KMS-11 (cell line): ENCODE measurements at regions not wholly inside any gene's neighbourhood (a gene's known extent, or its start where the extent isn't known, plus 50 kb on each side); places are given as distances from the start of the nearest gene placed in this dataset.

Experiments used
- H2AFZ ChIP-seq: fragments of 200-600 bp; sonication (generic); 2 replicates; pipeline ENCODE4 v1.6.1; 2016; ENCODE audit warnings: antibody characterized with exemption, mixed run types, low read depth
- H3K27ac ChIP-seq: fragments of 200-600 bp; sonication (generic); 2 replicates; pipeline ENCODE4 v1.6.1; 2016; ENCODE audit warnings: mild to moderate bottlenecking, mixed run types
- H3K27me3 ChIP-seq: fragments of 200-600 bp; sonication (generic); 2 replicates; pipeline ENCODE4 v1.6.1; 2017; ENCODE audit warnings: mild to moderate bottlenecking, low read depth, mixed run types, moderate library complexity; ENCODE audit not compliant: insufficient read depth
- H3K36me3 ChIP-seq: fragments of 200-600 bp; sonication (generic); 2 replicates; pipeline ENCODE4 v1.6.1; 2017; ENCODE audit warnings: mild to moderate bottlenecking, mixed run types; ENCODE audit not compliant: insufficient read depth
- H3K4me1 ChIP-seq: fragments of 200-600 bp; sonication (generic); 2 replicates; pipeline ENCODE4 v1.6.1; 2016; ENCODE audit warnings: mild to moderate bottlenecking, low read depth, mixed run types; ENCODE audit not compliant: poor library complexity, severe bottlenecking
- H3K4me2 ChIP-seq: fragments of 200-600 bp; sonication (generic); 2 replicates; pipeline ENCODE4 v1.7.0; 2016; ENCODE audit warnings: mild to moderate bottlenecking, mixed run types
- H3K4me3 ChIP-seq: fragments of 200-600 bp; sonication (generic); IDR thresholded peaks from 2 replicates; pipeline ENCODE4 v1.6.1; 2017; ENCODE audit warnings: low read depth, low read length, mixed read lengths; ENCODE audit not compliant: insufficient read depth
- H3K79me2 ChIP-seq: fragments of 200-600 bp; sonication (generic); 2 replicates; pipeline ENCODE4 v1.6.1; 2016; ENCODE audit warnings: low read depth, mixed run types; ENCODE audit not compliant: insufficient read depth
- H3K9ac ChIP-seq: fragments of 200-600 bp; sonication (generic); 2 replicates; pipeline ENCODE4 v1.6.1; 2016; ENCODE audit warnings: mild to moderate bottlenecking, mixed run types
- H4K20me1 ChIP-seq: fragments of 200-600 bp; sonication (generic); 2 replicates; pipeline ENCODE4 v1.6.1; 2016; ENCODE audit warnings: mild to moderate bottlenecking, mixed run types; ENCODE audit not compliant: insufficient read depth
- TF ChIP-seq, protein P1 (sequence below): fragments of 200-600 bp; sonication (generic); conservative IDR thresholded peaks from 2 replicates; pipeline ENCODE4 v1.6.1; 2017; ENCODE audit warnings: low read depth, mild to moderate bottlenecking, antibody characterized with exemption, low read length, moderate library complexity, mixed read lengths

DNA sequence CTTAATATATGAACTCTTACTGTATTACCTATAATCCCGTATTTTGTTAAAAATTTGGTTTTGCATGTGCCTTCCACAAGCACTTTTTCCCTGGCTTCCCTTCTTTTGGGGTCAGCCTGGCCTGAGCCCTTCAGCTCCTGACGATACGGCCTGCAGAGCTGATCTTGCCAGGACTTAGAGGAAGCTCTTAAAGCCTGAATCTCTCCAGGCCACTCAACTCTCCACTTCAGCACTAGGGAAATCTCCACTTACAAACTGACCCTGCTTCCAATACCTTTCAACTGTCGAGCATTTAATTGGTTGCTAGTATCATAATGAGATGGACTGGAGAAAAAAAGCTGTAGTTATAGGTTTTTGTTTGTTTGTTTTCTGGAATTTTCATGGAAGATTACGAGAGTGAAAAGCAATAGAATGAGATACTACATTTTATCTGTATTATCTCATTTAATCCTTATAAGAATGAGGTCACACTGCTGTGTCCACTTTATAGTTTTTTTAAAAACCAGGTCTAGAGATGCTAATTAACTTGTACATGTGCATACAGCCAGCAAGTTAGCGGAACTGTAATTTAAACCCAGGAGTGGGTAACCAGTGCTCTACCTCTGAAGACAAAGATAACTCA lies 54.8 kb downstream of the ZBTB38 start:
- H3K4me2 ChIP-seq, result no peak overlapping the region
- H3K79me2 ChIP-seq, result peaks cover 100% of the 10 kb centered on the region
- peaks cover 42% of the 10 kb centered on the region for H4K20me1 ChIP-seq
- no peak overlapping the region for H3K9ac ChIP-seq
- H3K36me3 ChIP-seq, result peaks cover 37% of the 10 kb centered on the region; the same call in 1 of the 2 replicates
- no peak overlapping the region for H3K4me3 ChIP-seq
- no peak overlapping the region; the same call in 1 of the 2 replicates for H3K27ac ChIP-seq
- peaks cover 96% of the 10 kb centered on the region for H3K4me1 ChIP-seq
- H3K27me3 ChIP-seq, result no peaks in the 10 kb centered on the region
- no peak overlapping the region for H2AFZ ChIP-seq
- TF ChIP-seq, protein P1, sequence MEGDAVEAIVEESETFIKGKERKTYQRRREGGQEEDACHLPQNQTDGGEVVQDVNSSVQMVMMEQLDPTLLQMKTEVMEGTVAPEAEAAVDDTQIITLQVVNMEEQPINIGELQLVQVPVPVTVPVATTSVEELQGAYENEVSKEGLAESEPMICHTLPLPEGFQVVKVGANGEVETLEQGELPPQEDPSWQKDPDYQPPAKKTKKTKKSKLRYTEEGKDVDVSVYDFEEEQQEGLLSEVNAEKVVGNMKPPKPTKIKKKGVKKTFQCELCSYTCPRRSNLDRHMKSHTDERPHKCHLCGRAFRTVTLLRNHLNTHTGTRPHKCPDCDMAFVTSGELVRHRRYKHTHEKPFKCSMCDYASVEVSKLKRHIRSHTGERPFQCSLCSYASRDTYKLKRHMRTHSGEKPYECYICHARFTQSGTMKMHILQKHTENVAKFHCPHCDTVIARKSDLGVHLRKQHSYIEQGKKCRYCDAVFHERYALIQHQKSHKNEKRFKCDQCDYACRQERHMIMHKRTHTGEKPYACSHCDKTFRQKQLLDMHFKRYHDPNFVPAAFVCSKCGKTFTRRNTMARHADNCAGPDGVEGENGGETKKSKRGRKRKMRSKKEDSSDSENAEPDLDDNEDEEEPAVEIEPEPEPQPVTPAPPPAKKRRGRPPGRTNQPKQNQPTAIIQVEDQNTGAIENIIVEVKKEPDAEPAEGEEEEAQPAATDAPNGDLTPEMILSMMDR, result no peak

DNA sequence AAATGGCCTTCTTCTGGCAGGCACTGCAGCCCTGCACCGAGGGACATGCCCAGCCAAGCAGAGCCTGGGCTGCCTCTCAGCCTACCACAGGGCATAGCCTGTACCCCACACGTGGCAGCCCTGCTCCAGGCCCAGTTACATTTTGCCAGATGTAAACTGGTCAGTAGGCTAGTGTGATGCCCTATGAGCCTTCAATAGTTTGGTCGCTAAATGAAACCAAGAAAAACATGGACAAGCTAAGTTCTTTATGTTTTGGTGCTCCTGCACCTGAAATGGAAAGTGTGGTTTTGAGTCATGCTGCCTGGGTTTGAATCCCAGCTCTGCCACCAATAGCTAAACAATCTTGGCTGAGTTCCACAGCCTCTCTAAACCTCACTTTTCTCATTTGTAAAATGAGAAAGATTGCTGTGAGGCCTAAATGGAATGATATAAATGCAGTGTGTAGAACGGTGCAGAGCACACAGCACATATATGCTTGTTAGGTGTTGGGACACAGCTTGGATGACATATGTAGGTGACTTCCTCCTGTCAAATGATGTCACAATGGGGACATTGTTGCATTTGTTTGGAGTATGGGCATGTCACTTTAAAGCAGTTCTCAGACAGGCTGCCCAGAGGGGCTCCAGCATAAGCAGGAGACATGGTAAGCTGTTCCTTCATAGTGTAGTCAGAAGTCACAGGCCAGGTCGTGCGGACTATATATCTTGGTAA lies 57.4 kb downstream of the ZBTB38 start:
- peaks cover 81% of the 10 kb centered on the region for H3K4me1 ChIP-seq
- H3K4me3 ChIP-seq, result no peak overlapping the region
- TF ChIP-seq, protein P1, result no peak
- H3K36me3 ChIP-seq, result peaks cover 36% of the 10 kb centered on the region; the same call in 1 of the 2 replicates
- H4K20me1 ChIP-seq, result peaks cover 49% of the 10 kb centered on the region
- peaks cover 100% of the 10 kb centered on the region for H3K79me2 ChIP-seq
- no peak overlapping the region for H3K9ac ChIP-seq
- H3K27me3 ChIP-seq, result no peaks in the 10 kb centered on the region
- H3K27ac ChIP-seq, result peak overlapping the region; percentile 12; the same call in 1 of the 2 replicates
- H2AFZ ChIP-seq, result no peak overlapping the region
- peak overlapping the region; percentile 14; the same call in 1 of the 2 replicates for H3K4me2 ChIP-seq

DNA sequence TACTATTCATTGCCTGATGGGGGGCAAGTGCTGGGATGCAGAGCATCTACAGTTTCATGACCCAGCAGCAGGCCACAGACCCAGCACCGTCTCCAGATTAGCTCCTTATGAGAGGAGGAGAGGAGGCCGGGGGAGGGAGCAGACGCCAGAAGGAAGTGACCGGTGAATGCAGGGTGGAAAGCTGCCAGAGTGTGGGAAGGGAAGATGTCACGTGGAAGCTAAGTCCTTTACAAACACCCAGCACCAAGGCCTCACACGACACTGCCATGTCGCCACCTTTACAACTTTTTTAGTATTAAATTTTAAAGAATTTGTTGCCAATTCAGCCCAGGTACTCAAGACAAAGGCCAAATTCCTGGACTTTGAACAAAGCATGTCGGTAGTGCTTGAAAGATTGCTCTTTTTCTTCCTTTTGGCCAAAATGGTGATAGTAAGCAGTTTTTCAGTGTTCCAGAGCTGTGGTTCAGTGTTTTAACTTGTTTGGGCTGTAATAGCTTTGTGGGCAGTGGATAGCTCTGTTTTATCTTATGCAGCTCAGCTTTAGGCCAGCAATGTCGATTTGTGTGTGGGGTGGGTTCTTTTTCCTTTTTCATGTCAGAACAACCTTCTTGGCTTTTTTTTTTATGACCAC lies 58.2 kb downstream of the ZBTB38 start:
- H3K79me2 ChIP-seq, result peaks cover 98% of the 10 kb centered on the region
- no peaks in the 10 kb centered on the region for H3K27me3 ChIP-seq
- H3K9ac ChIP-seq, result no peak overlapping the region
- no peak overlapping the region for H2AFZ ChIP-seq
- peaks cover 74% of the 10 kb centered on the region for H3K4me1 ChIP-seq
- H3K36me3 ChIP-seq, result peaks cover 36% of the 10 kb centered on the region; the same call in 1 of the 2 replicates
- H4K20me1 ChIP-seq, result peaks cover 45% of the 10 kb centered on the region
- no peak overlapping the region; the same call in 1 of the 2 replicates for H3K27ac ChIP-seq
- TF ChIP-seq, protein P1, result no peak
- no peak overlapping the region for H3K4me3 ChIP-seq
- H3K4me2 ChIP-seq, result no peak overlapping the region

DNA sequence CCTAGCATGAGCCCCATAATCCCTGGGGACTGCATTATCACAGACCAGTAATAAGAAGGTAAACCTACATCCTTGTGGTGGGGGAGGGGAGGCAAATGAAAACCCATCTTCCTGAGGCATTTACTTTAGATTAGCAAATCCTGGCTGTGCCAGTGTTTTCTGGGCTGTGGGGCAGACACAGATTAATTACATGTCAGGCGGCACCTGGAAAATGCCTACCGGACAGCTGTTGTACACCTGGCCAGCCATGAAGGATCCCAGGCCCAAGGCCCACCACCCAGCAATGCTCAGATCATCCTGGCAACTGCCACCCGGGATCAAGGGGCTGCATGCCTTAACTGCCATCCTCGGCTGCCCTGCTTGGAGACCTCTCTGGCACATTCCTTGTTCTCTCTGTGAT lies 59.1 kb upstream of the RASA2 start:
- no peak overlapping the region for H3K4me3 ChIP-seq
- H3K27me3 ChIP-seq, result no peaks in the 10 kb centered on the region
- H3K4me1 ChIP-seq, result peaks cover 74% of the 10 kb centered on the region
- H3K4me2 ChIP-seq, result no peak overlapping the region
- H2AFZ ChIP-seq, result no peak overlapping the region
- H3K79me2 ChIP-seq, result peaks cover 98% of the 10 kb centered on the region
- H4K20me1 ChIP-seq, result peaks cover 47% of the 10 kb centered on the region
- no peak overlapping the region; the same call in 1 of the 2 replicates for H3K27ac ChIP-seq
- TF ChIP-seq, protein P1, result no peak
- H3K9ac ChIP-seq, result no peak overlapping the region
- H3K36me3 ChIP-seq, result peaks cover 40% of the 10 kb centered on the region; the same call in 1 of the 2 replicates
